ENCODE measurements at regions not wholly inside any gene's neighbourhood (a gene's known extent, or its start where the extent isn't known, plus 50 kb on each side); places are given as distances from the start of the nearest gene placed in this dataset.

GRCh38 chr20:19929481-19930145 is 87.5 kb upstream of the NAA20 start:
- no peaks in the 10 kb centered on the region for H3K27me3 ChIP-seq (ENCODE audit: insufficient read depth in 3 of 3, low read length in 2 of 3)
- no peak for DNase-seq
- intact Hi-C loops (cut with DNase I): no loop called here
- H3K4me1 ChIP-seq: peaks cover 35% of the 10 kb centered on the region
- H3K9me3 ChIP-seq: no peaks in the 10 kb centered on the region
- 69 to 77% (median 71%) methylated on average over 7 of the region's 7 CpGs for WGBS, 3 donors
- H3K36me3 ChIP-seq (ENCODE audit: insufficient read depth in 1 of 2, low read depth in 1 of 2): no peaks in the 10 kb centered on the region
- peak overlapping the region; percentile 31 for H3K27ac ChIP-seq
- ATAC-seq: no peak
- H3K4me3 ChIP-seq: no peak overlapping the region
- TF ChIP-seq, protein P1, sequence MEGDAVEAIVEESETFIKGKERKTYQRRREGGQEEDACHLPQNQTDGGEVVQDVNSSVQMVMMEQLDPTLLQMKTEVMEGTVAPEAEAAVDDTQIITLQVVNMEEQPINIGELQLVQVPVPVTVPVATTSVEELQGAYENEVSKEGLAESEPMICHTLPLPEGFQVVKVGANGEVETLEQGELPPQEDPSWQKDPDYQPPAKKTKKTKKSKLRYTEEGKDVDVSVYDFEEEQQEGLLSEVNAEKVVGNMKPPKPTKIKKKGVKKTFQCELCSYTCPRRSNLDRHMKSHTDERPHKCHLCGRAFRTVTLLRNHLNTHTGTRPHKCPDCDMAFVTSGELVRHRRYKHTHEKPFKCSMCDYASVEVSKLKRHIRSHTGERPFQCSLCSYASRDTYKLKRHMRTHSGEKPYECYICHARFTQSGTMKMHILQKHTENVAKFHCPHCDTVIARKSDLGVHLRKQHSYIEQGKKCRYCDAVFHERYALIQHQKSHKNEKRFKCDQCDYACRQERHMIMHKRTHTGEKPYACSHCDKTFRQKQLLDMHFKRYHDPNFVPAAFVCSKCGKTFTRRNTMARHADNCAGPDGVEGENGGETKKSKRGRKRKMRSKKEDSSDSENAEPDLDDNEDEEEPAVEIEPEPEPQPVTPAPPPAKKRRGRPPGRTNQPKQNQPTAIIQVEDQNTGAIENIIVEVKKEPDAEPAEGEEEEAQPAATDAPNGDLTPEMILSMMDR (IDR thresholded peaks at IDR 0.05): no peak

GRCh38 chr20:19930426-19930825 is 86.7 kb upstream of the NAA20 start:
- H3K4me1 ChIP-seq: peaks cover 43% of the 10 kb centered on the region
- no peak for ATAC-seq
- intact Hi-C loops (cut with DNase I): no loop called here
- WGBS, 3 donors: 70 to 72% (median 72%) methylated on average over 5 of the region's 5 CpGs
- no peaks in the 10 kb centered on the region for H3K36me3 ChIP-seq (ENCODE audit: insufficient read depth in 1 of 2, low read depth in 1 of 2)
- TF ChIP-seq, protein P1 (IDR thresholded peaks at IDR 0.05): no peak
- H3K4me3 ChIP-seq: no peak overlapping the region
- H3K27me3 ChIP-seq (ENCODE audit: insufficient read depth in 3 of 3, low read length in 2 of 3): no peaks in the 10 kb centered on the region
- no peak for DNase-seq
- peak overlapping the region; percentile 31 for H3K27ac ChIP-seq
- H3K9me3 ChIP-seq: no peaks in the 10 kb centered on the region

DNA sequence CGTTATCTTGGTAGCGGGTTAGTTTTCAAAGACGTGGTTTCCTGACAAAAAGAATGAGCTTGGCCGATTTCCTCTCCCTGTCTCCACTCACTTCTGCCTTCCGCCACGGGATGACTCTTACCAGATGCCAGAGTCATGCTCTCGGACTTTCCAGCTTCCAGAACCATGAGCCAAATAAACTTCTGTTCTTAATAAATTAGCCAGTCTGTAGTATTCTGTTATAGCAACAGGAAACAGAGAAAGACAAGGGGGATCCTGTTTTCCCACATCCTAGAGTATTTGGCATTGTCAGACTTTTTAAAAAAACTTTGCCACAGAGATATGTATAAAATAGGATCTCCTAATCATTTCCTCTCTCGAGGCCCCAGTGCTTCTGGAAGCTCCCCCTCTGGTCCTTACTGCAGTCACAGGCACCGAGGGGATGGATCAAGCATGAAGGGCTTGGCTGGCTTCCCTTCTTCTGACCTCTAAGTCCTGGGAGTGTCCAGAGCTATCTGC is 84.9 kb upstream of the NAA20 start:
- Histone ChIP-seq H3K4me1 (peaks cover 42% of the 10 kb centered on the region), H3K4me3 (no peak overlapping the region), H3K27me3 (ENCODE audit: insufficient read depth in 3 of 3, low read length in 2 of 3) (no peaks in the 10 kb centered on the region), H3K36me3 (ENCODE audit: insufficient read depth in 1 of 2, low read depth in 1 of 2) (peaks cover 0 to 6% of the 10 kb centered on the region in 2 donors), H3K27ac (peak overlapping the region; percentile 53), H3K9me3 (no peaks in the 10 kb centered on the region)
- DNase-seq (peak in 1 of 2 donors; percentile 29), ATAC-seq (peak in 3 of 4 donors; percentile 49 to 64 (median 54))
- TF ChIP-seq, protein P1 (IDR thresholded peaks at IDR 0.05): no peak
- intact Hi-C loops (cut with DNase I): no loop called here
- 5 to 20% (median 14%) methylated on average over 9 of the region's 9 CpGs for WGBS, 3 donors

DNA sequence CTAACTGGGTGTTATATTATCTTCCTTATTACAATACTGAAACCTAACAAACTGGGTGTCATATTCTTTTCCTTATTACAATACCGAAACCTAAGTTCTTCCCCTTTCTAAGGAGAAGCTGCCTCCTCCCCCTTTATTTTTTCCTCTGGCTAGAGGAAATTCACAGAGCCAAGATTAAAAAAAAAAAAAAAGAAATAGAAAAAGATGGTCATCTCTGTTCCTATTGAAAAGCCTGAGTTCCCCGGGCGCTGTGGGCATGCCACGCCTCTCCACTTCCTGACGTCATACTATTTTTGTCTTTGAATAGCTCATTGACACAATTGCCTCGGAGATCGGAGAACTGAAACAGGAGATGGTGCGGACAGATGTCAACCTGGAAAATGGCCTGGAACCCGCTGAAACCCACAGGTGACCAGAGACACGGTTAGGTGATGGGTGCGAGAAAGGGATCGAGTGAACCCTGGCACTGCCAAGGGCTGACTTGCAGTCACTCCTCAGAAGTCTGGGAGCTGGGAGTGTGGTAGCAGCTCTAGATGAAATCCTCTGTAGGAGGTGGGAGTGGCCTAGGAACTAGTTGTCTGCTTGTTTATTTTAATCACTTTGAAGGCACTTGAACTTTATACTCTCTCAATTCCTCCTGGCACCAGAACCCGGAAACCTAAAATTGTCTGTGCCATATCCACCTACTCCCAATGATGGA is 82.2 kb upstream of the NAA20 start:
- peaks cover 28% of the 10 kb centered on the region for H3K4me1 ChIP-seq
- DNase-seq: peak; percentile 49 to 66
- ATAC-seq: peak; percentile 76 to 88 (median 82)

More for the DNA sequence above, 82.2 kb upstream of the NAA20 start:
- Histone ChIP-seq H3K27me3 (ENCODE audit: insufficient read depth in 3 of 3, low read length in 2 of 3) (no peaks in the 10 kb centered on the region), H3K9me3 (no peaks in the 10 kb centered on the region), H3K27ac (peak overlapping the region; percentile 76), H3K4me3 (peak overlapping the region; percentile 47), H3K36me3 (ENCODE audit: insufficient read depth in 1 of 2, low read depth in 1 of 2) (peaks cover 0 to 6% of the 10 kb centered on the region in 2 donors)
- WGBS, 3 donors: 18 to 44% (median 20%) methylated on average over 13 of the region's 13 CpGs
- intact Hi-C loops (cut with DNase I): loop anchor here (5.0 kb wide), 2 partner anchors 37 to 57 kb away; no protein-coding TSS in a partner anchor
- TF ChIP-seq, protein P1 (IDR thresholded peaks at IDR 0.05): no peak

Measured in psoas muscle (tissue), 7 donors.